Esophagus muscularis mucosa (tissue), 3 donors: ENCODE measurements at regions not wholly inside any gene's neighbourhood (a gene's known extent, or its start where the extent isn't known, plus 50 kb on each side); places are given as distances from the start of the nearest gene placed in this dataset.

Experiments
- CTCF ChIP-seq, 3 experiments: fragments of 200-600 bp in 2 of 3; fragments of 450-650 bp in 1 of 3; sonication (generic) in 2 of 3; IDR thresholded peaks; one replicate each; pipeline ENCODE4 v1.5.1; 2017 to 2019; ENCODE audit warnings: antibody characterized with exemption in 3 of 3, mild to moderate bottlenecking in 2 of 3, moderate library complexity in 1 of 3
- POLR2A ChIP-seq: fragments of 450-650 bp; IDR thresholded peaks from one replicate; pipeline ENCODE4 v1.6.1; 2017; ENCODE audit warnings: antibody characterized with exemption, moderate library complexity, mild to moderate bottlenecking, low read depth

DNA sequence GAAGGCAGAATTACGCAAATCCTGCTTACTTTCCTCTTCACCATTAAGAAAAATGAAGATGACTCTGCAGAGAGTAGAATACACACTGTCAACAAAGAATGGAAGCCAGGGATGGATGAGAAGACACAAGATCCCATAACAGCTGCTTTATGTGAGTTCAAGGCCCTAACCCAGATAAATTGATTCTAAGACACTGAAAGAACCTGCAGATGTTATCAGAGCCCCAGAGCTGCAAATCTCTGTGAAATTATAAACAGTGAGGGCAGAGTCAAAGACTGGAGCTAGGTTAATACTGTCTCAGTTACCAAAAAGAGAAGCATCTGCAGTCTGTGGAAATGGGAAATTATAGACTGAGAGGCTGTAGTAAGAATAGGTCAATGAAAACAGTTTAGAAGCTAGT is 320.1 kb upstream of the PKDCC start:
- no peak for TF ChIP-seq POLR2A
- TF ChIP-seq CTCF (IDR thresholded peaks at IDR 0.05), result no peak
